Testis (tissue), 2 donors: ENCODE measurements at regions not wholly inside any gene's neighbourhood (a gene's known extent, or its start where the extent isn't known, plus 50 kb on each side); places are given as distances from the start of the nearest gene placed in this dataset.
"Not testable (repeated sequence)": the region's sequence is repeated elsewhere in the genome, so short reads cannot be mapped to it uniquely, and the experiment has no call there.

ENCODE experiments used
- DNase-seq: peaks from one replicate; pipeline ENCODE4 v3.0.0-alpha.2; 2019
- H3K27ac ChIP-seq, 2 donors: fragments of 200-600 bp; sonication (generic); one replicate each; pipeline ENCODE4 v1.5.1; 2019
- H3K27me3 ChIP-seq: fragments of 200-600 bp; sonication (generic); one replicate; pipeline ENCODE4 v1.5.1; 2019
- H3K36me3 ChIP-seq: fragments of 200-600 bp; sonication (generic); one replicate; pipeline ENCODE4 v1.5.1; 2017; ENCODE audit warnings: low read depth; ENCODE audit errors: missing control alignments
- H3K4me1 ChIP-seq: fragments of 200-600 bp; sonication (generic); one replicate; pipeline ENCODE4 v1.5.1; 2019
- H3K4me3 ChIP-seq, 2 donors: fragments of 200-600 bp; sonication (generic); one replicate each; pipeline ENCODE4 v1.5.1; 2017 to 2019
- H3K9me3 ChIP-seq: fragments of 200-600 bp; sonication (generic); one replicate; pipeline ENCODE4 v1.5.1; 2017
- CTCF ChIP-seq, 3 experiments: fragments of 450-650 bp in 2 of 3; fragments of 200-600 bp in 1 of 3; sonication (generic) in 1 of 3; IDR thresholded peaks; one replicate each; pipeline ENCODE4 v1.5.1; 2016 to 2019; ENCODE audit warnings: antibody characterized with exemption in 3 of 3, mild to moderate bottlenecking in 2 of 3, moderate library complexity in 1 of 3
- POLR2A ChIP-seq: fragments of 450-650 bp; IDR thresholded peaks from one replicate; pipeline ENCODE4 v1.6.1; 2017; ENCODE audit warnings: antibody characterized with exemption, mild to moderate bottlenecking, moderate library complexity
- WGBS, 2 donors: methylation state at CpG; one replicate each; pipeline ENCODE4 v1.1.5; 2018; 5-methylcytosine and 5-hydroxymethylcytosine counted together
- intact Hi-C: fragments of 100-400 bp; cut with DNase I; formaldehyde crosslinking; loops from one replicate; pipeline ENCODE4 v1.15.1; 2023; ENCODE audit warnings: low total_unique reads

DNA sequence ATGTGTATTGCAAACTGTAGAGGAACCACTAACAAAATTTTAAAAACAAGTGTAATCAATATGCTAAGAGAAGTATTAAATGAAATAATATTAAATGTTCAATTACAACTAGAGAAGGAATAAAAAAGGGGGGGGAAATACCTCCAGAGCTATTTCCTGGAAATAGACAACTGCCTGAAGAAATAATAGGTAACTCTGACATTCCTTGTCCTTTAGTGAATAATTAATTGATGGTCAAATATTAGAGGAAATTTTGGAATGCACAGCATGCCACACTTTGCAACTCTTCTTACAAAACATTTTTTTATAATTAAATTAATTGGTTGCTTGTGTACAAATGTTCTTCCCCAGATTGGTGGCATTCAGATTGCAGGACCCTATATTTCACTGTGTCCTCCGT is 342.6 kb upstream of the COL8A1 start:
- Histone ChIP-seq H3K36me3 (no peaks in the 10 kb centered on the region), H3K9me3 (no peaks in the 10 kb centered on the region), H3K27me3 (no peaks in the 10 kb centered on the region), H3K4me3 (no peak overlapping the region), H3K4me1 (no peaks in the 10 kb centered on the region), H3K27ac (no peak overlapping the region)
- 76 to 85% methylated on average over 1 of the region's 1 CpG for WGBS, 2 donors
- TF ChIP-seq CTCF (IDR thresholded peaks at IDR 0.05) (no peak), POLR2A (no peak)
- intact Hi-C loops, result no loop called here
- no peak for DNase-seq

- WGBS, 2 donors, result 23 to 32% methylated on average over 6 of the region's 8 CpGs
- H3K27me3 ChIP-seq, H3K36me3 ChIP-seq, H3K4me3 ChIP-seq, H3K27ac ChIP-seq, DNase-seq, intact Hi-C loops, H3K4me1 ChIP-seq, H3K9me3 ChIP-seq: not testable (repeated sequence)
Measured at GRCh38 chr3:99294092-99294491, 344.3 kb upstream of the COL8A1 start.

DNA sequence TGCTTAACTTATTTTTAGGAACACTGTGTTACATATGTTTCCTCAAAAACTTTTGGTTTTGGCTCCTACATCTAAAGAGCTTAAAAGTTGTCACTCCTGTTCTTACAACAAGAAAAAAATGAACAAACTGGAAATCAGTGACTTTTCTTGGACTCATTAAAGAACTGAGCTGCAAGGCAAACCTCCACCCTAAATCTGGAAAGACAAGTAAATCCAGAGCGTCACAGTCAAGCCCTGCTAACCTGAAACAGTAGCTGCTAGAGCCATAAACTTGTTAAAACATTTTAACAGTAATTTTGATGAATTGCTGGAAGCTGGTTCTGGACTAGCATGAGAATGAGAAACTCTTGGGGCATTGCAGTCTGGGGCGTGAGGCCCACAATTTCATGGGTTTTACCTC is 350.5 kb upstream of the COL8A1 start:
- DNase-seq, result no peak
- Histone ChIP-seq H3K4me1 (no peaks in the 10 kb centered on the region), H3K9me3 (no peaks in the 10 kb centered on the region), H3K27me3 (no peaks in the 10 kb centered on the region), H3K27ac (no peak overlapping the region), H3K36me3 (no peaks in the 10 kb centered on the region), H3K4me3 (no peak overlapping the region)
- 54 to 57% methylated on average over 2 of the region's 2 CpGs for WGBS, 2 donors
- intact Hi-C loops, result no loop called here
- TF ChIP-seq POLR2A, result no peak
- TF ChIP-seq CTCF (IDR thresholded peaks at IDR 0.05), result no peak

DNA sequence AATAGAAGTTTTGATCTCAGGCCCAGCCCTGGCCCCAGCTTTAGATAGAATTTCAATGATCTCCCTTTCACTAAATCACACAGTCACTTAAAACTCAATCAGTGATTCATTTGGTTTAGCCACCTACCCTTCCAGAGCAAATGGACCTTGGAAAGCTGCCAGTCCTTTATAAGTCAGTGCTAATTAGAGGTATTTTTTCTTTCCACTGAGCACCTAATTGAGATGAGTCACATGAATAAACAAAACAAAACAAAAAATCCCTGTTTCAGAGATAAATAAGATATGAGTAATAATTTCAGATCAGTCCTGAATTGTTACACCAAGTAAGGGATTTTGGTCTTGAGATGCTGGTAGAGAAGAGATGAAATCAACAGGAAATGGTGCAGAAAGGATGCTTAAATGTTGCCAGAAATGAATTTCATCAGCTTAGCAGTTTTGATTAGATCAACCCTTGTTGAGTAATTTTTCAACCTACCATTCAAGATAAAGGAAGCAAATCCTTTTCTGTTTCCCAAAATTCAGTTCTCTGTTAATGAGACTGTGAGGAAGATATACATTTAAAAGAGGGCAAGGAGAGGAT is 352.0 kb upstream of the COL8A1 start:
- H3K4me3 ChIP-seq, result no peak overlapping the region
- H3K27me3 ChIP-seq, result no peaks in the 10 kb centered on the region
- H3K27ac ChIP-seq, result no peak overlapping the region
- no peak for DNase-seq
- H3K4me1 ChIP-seq, result no peaks in the 10 kb centered on the region
- TF ChIP-seq POLR2A (no peak), CTCF (IDR thresholded peaks at IDR 0.05) (no peak)
- no peaks in the 10 kb centered on the region for H3K36me3 ChIP-seq
- H3K9me3 ChIP-seq, result no peaks in the 10 kb centered on the region
- intact Hi-C loops, result no loop called here

GRCh38 chr3:99269606-99270351 is 368.3 kb upstream of the DCBLD2 start:
- WGBS, 2 donors, result 55 to 59% methylated on average over 9 of the region's 9 CpGs
- Histone ChIP-seq H3K4me1 (no peaks in the 10 kb centered on the region), H3K4me3 (no peak overlapping the region), H3K27me3 (no peaks in the 10 kb centered on the region), H3K36me3 (no peaks in the 10 kb centered on the region), H3K27ac (no peak overlapping the region), H3K9me3 (no peaks in the 10 kb centered on the region)
- DNase-seq, result no peak
- TF ChIP-seq POLR2A, result no peak
- intact Hi-C loops, result no loop called here

DNA sequence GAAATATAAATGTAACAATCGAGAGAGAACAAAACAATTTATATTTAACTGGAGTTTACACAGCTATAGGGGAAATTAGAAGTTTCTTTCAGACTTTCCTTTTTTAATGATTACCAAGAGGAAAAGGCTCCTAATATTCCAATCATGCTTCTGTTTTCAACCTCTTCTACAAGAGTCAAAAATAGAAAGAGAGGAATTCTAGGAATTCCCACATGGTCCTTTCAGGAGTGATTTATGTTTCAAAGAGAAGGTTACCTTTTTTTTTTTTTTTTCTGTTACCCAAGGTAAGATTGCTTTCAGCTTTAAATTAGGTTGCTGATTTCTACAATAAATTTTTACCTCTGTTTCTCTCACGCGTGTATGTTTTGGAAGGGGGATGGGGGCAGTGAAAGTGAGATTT is 355.3 kb upstream of the DCBLD2 start:
- no peak overlapping the region for H3K27ac ChIP-seq
- H3K27me3 ChIP-seq, result no peaks in the 10 kb centered on the region
- 76 to 77% methylated on average over 3 of the region's 3 CpGs for WGBS, 2 donors
- no peak for TF ChIP-seq POLR2A
- TF ChIP-seq CTCF (IDR thresholded peaks at IDR 0.05), result no peak
- H3K4me3 ChIP-seq, result no peak overlapping the region
- H3K4me1 ChIP-seq, result no peaks in the 10 kb centered on the region
- no peak for DNase-seq
- no peaks in the 10 kb centered on the region for H3K36me3 ChIP-seq
- intact Hi-C loops, result no loop called here
- no peaks in the 10 kb centered on the region for H3K9me3 ChIP-seq
